ENCODE measurements at regions not wholly inside any gene's neighbourhood (a gene's known extent, or its start where the extent isn't known, plus 50 kb on each side); places are given as distances from the start of the nearest gene placed in this dataset.

DNA sequence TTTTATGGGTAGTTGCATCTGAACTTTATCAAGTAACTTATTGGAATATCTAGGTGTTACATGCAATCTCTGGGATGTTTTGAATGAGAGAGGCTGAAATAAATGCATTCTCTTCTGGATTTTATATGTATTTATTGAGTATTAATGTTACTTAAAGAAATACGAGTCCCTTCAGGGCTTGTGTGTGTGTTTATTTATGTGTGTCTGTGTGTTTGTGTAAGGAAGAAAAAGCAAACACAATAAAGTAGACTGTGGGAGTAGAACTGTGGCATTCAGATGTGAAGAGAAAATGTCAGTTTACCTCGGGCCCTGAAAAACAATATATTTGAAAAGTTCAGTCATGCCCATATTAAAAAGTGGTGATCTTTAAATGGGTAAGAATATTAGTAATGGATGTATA lies 250.5 kb downstream of the RPL10L start:
- intact Hi-C loops (cut with micrococcal nuclease; ENCODE audit: unreplicated experiment), result no loop called here
- H3K36me3 ChIP-seq (ENCODE audit: insufficient read depth, low read length, poor library complexity, severe bottlenecking), result no peaks in the 10 kb centered on the region
- BruUV-seq (replicated peaks), result no TSS peak
- POLR2A ChIA-PET (ENCODE audit: low non-redundant PET), result no interaction called here
- H3K4me3 ChIP-seq (ENCODE audit: low read depth, low read length, poor library complexity, severe bottlenecking), result no peak overlapping the region
- no peak for DNase-seq (ENCODE audit: low spot score)
- CTCF ChIA-PET, result no interaction called here
- no peak for TF ChIP-seq EZH2 (IDR thresholded peaks at IDR 0.05; ENCODE audit: borderline replicate concordance, low read depth, low read length, poor library complexity, severe bottlenecking)
- TF ChIP-seq, protein P1, sequence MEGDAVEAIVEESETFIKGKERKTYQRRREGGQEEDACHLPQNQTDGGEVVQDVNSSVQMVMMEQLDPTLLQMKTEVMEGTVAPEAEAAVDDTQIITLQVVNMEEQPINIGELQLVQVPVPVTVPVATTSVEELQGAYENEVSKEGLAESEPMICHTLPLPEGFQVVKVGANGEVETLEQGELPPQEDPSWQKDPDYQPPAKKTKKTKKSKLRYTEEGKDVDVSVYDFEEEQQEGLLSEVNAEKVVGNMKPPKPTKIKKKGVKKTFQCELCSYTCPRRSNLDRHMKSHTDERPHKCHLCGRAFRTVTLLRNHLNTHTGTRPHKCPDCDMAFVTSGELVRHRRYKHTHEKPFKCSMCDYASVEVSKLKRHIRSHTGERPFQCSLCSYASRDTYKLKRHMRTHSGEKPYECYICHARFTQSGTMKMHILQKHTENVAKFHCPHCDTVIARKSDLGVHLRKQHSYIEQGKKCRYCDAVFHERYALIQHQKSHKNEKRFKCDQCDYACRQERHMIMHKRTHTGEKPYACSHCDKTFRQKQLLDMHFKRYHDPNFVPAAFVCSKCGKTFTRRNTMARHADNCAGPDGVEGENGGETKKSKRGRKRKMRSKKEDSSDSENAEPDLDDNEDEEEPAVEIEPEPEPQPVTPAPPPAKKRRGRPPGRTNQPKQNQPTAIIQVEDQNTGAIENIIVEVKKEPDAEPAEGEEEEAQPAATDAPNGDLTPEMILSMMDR (conservative IDR thresholded peaks at IDR 0.05; ENCODE audit: low read depth, low read length), result no peak
- no peak overlapping the region for H3K27ac ChIP-seq (ENCODE audit: low read depth, low read length, poor library complexity, severe bottlenecking)
- no peaks in the 10 kb centered on the region for H3K4me1 ChIP-seq (ENCODE audit: insufficient read depth, low read length, poor library complexity, severe bottlenecking)
- no peaks in the 10 kb centered on the region for H3K27me3 ChIP-seq (replicated peaks; ENCODE audit: insufficient read depth, low read depth, low read length, poor library complexity)
- peaks cover 5% of the 10 kb centered on the region for H3K9me3 ChIP-seq (ENCODE audit: low read depth, low read length, poor library complexity, severe bottlenecking)

DNA sequence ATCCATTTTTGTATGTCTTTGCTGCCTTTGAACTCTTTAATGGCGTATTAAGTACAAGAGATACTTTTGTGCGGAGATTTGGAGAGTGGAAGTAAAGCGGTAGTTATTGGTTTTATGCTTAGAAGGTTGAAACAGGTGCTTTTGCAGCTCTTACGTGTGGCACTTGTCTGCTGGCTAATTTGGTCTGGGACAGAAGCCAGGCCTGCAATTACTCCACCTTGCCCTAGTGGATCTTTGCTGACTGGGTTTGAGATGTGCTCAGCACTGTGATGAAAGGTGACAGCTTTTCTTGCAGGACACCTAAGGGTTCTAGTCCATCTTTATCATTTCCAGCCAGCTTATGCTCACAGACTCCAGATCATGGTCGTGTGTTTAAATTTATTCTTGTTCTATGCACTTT lies 252.5 kb downstream of the RPL10L start:
- Histone ChIP-seq H3K4me3 (ENCODE audit: low read depth, low read length, poor library complexity, severe bottlenecking) (no peak overlapping the region), H3K9me3 (ENCODE audit: low read depth, low read length, poor library complexity, severe bottlenecking) (peaks cover 5% of the 10 kb centered on the region), H3K36me3 (ENCODE audit: insufficient read depth, low read length, poor library complexity, severe bottlenecking) (no peaks in the 10 kb centered on the region), H3K27me3 (replicated peaks; ENCODE audit: insufficient read depth, low read depth, low read length, poor library complexity) (no peaks in the 10 kb centered on the region), H3K27ac (ENCODE audit: low read depth, low read length, poor library complexity, severe bottlenecking) (no peak overlapping the region), H3K4me1 (ENCODE audit: insufficient read depth, low read length, poor library complexity, severe bottlenecking) (no peaks in the 10 kb centered on the region)
- POLR2A ChIA-PET (ENCODE audit: low non-redundant PET), result no interaction called here
- intact Hi-C loops (cut with micrococcal nuclease; ENCODE audit: unreplicated experiment), result no loop called here
- BruUV-seq (replicated peaks), result no TSS peak
- TF ChIP-seq EZH2 (IDR thresholded peaks at IDR 0.05; ENCODE audit: borderline replicate concordance, low read depth, low read length, poor library complexity, severe bottlenecking), result no peak
- TF ChIP-seq, protein P1 (conservative IDR thresholded peaks at IDR 0.05; ENCODE audit: low read depth, low read length), result no peak
- CTCF ChIA-PET, result no interaction called here
- DNase-seq (ENCODE audit: low spot score), result no peak

GRCh38 chr14:46384611-46385010 lies 267.0 kb downstream of the RPL10L start:
- CTCF ChIA-PET, result no interaction called here
- no peaks in the 10 kb centered on the region for H3K27me3 ChIP-seq (replicated peaks; ENCODE audit: insufficient read depth, low read depth, low read length, poor library complexity)
- POLR2A ChIA-PET (ENCODE audit: low non-redundant PET), result no interaction called here
- no peaks in the 10 kb centered on the region for H3K4me1 ChIP-seq (ENCODE audit: insufficient read depth, low read length, poor library complexity, severe bottlenecking)
- peaks cover 11% of the 10 kb centered on the region for H3K9me3 ChIP-seq (ENCODE audit: low read depth, low read length, poor library complexity, severe bottlenecking)
- H3K36me3 ChIP-seq (ENCODE audit: insufficient read depth, low read length, poor library complexity, severe bottlenecking), result no peaks in the 10 kb centered on the region
- H3K4me3 ChIP-seq (ENCODE audit: low read depth, low read length, poor library complexity, severe bottlenecking), result no peak overlapping the region
- no peak overlapping the region for H3K27ac ChIP-seq (ENCODE audit: low read depth, low read length, poor library complexity, severe bottlenecking)
- no peak for DNase-seq (ENCODE audit: low spot score)
- TF ChIP-seq, protein P1 (conservative IDR thresholded peaks at IDR 0.05; ENCODE audit: low read depth, low read length), result no peak
- no peak for TF ChIP-seq EZH2 (IDR thresholded peaks at IDR 0.05; ENCODE audit: borderline replicate concordance, low read depth, low read length, poor library complexity, severe bottlenecking)
- BruUV-seq (replicated peaks), result no TSS peak
- intact Hi-C loops (cut with micrococcal nuclease; ENCODE audit: unreplicated experiment), result no loop called here

All from A673 (cell line).